Activated CD4-positive, alpha-beta T cell treated with anti-CD3 and anti-CD28 coated beads, Interleukin-10, Interleukin-2, amounts not matched to agents 100 ng/mL and 50 ng/mL, durations not matched to agents 16 hours and 8 hours (primary cell): ENCODE measurements at regions not wholly inside any gene's neighbourhood (a gene's known extent, or its start where the extent isn't known, plus 50 kb on each side); places are given as distances from the start of the nearest gene placed in this dataset.
"Not testable (repeated sequence)": the region's sequence is repeated elsewhere in the genome, so short reads cannot be mapped to it uniquely, and the experiment has no call there.

Experiments
- DNase-seq: peaks from one replicate; pipeline ENCODE4 v3.0.0-alpha.2; 2020

DNA sequence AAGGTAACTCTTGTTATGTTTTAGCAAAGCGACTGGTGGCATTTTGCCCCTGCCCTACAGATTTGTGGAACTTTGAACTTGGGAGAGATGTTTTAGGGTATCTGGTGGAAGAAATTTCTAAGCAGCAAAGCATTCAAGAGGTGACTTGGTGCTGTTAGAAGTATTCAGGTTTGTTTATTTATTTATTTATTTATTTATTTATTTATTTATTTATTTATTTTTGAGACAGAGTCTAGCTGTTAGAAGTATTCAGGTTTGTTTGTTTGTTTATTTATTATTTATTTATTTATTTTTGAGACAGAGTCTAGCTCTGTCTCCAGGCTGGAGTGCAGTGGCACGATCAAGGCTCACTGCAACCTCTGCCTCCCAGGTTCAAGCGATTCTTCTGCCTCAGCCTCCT, 89.8 kb upstream of the DDHD1 start:
- not testable (repeated sequence) for DNase-seq

GRCh38 chr14:53237488-53237887, 84.4 kb upstream of the DDHD1 start:
- DNase-seq, result no peak

- no peak for DNase-seq
These were observed 83.6 kb upstream of the DDHD1 start for GRCh38 chr14:53236708-53237107.

DNA sequence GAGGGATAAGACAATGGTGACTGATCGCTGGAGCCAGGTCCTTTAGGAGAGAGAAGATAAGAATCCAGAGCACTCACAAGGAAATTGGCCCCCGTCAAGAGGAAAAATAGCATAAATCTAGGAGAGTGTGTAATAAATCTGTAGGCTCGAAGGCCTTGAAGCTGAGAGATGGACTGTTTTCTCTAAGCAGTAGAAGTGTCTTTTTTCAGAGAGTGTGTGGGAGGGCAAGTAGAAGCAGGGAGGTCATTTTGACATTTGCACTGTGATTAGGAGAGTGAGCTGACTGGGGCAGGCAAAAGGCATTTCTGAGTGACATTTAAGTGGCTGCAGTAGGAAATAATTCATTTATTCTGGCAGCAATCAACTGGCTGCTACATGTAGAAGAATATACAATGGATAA, 78.0 kb upstream of the DDHD1 start:
- no peak for DNase-seq

- DNase-seq, result no peak
These were observed 75.8 kb upstream of the DDHD1 start for GRCh38 chr14:53228966-53229365.

DNA sequence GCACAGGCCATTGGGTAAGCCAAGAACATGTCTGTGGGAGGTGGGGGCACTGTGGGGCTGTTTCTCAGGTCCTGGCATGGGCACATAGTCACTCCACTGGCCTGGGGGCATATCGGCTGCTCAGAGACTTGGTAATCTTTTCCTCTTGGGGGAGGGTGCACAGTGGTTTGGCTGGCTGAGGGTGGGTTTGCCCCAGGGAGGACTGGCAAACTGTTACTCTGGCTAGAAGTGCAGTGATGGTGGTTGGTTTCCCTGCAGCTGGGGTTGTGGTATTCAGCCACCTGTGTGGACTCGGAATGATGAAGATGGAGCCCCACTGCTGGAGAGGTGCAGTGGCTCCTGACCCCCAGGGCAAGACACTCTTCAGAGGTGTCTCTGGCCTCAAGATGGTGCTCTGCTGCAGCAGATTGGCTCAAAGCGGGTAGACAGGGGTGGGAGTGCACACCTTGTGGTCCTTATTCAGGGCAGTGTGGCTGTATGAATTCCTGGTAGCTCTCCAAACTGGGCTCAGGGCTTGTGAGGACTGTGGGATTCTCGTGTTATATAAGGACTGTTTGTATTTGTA, 74.1 kb upstream of the DDHD1 start:
- DNase-seq, result no peak

DNA sequence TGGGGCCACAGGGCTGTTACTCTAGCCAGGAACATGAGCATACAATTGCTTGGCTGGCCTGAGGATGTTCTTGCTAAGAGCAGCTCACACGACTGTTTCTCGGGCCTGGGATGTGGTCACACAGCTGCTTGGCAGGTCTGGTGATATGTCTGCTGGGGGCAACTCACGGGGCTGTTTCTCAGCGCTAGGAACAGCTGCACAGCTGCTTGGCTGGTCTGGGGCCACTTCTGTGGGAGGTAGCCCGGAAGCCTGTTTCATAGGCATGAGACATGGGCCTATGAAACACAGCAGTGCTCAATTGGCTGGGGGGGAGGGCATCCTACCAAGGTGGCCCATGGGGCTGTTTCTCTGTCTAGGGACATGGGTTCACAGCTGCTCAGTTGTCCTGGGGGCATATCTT, 73.4 kb upstream of the DDHD1 start:
- no peak for DNase-seq

DNA sequence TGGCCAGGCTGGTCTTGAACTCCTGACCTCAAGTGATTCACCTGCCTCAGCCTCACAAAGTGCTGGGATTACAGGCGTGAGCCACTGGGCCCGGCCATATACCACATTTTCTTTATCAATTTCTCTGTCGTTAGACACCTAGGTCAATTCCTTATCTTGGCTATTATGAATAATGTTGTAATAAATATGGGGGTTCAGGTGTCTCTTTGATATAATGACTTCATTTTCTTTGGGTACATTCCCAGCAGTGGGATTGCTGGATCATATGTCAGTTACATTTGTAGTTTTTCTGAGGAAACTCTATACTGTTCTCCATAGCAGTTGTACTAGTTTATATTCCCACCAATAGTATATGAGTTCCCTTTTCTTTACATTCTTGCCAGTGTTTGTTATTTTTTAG, 67.8 kb upstream of the DDHD1 start:
- DNase-seq, result no peak

GRCh38 chr14:53218161-53218560, 65.0 kb upstream of the DDHD1 start:
- DNase-seq, result no peak

DNA sequence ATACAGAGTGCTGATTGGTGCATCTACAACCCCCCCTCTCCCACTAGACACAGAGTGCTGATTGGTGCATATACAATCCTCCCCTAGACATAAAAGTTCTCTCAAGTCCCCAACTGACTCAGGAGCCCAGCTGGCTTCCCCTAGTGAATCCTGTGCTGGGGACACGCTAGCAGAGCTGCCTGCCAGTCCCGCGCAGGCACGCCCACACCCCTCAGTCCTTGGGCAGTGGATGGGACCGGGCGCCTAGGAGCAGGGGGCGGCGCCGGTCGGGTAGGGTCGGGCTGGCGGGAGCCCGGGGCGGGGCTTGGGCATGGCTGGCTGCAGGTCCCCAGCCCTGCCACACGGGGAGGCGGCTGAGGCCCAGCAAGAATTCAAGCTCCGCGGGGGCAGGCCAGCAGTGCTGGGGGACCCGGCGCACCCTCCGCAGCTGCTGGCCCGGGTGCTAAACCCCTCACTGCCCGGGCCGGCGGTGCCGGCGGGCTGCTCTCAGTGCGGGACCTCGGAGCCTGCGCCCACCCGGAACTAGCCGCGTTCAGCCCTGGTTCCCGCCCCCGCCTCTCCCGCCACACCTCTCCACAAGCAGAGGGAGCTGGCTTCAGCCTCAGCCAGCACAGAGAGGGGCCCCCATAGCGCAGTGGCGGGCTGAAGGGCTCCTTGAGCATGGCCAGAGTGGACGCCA, 64.3 kb upstream of the DDHD1 start:
- peak; percentile 80 for DNase-seq

DNA sequence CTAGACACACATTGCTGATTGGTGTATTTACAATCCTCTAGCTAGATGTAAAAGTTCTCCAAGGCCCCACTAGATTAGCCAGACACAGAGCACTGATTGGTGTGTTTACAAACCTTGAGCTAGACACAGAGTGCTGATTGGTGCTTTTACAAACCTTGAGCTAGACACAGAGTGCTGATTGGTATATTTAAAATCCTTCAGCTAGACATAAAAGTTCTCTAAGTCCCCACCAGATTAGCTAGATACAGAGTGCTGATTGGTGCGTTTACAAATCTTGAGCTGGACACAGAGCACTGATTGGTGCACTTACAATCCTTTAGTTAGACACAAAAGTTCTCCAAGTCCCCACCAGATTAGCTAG, 63.8 kb upstream of the DDHD1 start:
- DNase-seq, result not testable (repeated sequence)

GRCh38 chr14:53216478-53216877, 63.4 kb upstream of the DDHD1 start:
- not testable (repeated sequence) for DNase-seq

- no peak for DNase-seq
These were observed 62.0 kb upstream of the DDHD1 start for GRCh38 chr14:53215101-53215500.

GRCh38 chr14:53214384-53214783, 61.3 kb upstream of the DDHD1 start:
- DNase-seq, result no peak

- DNase-seq, result no peak
These were observed 60.6 kb upstream of the DDHD1 start for GRCh38 chr14:53213761-53214160.

GRCh38 chr14:53209370-53209769, 56.2 kb upstream of the DDHD1 start:
- DNase-seq, result no peak
